Activated T-cell treated with anti-CD3 and anti-CD28 coated beads, Interleukin-2, amount 50 U/mL, for 72 hours (primary cell): ENCODE measurements at regions not wholly inside any gene's neighbourhood (a gene's known extent, or its start where the extent isn't known, plus 50 kb on each side); places are given as distances from the start of the nearest gene placed in this dataset.
"Not testable (repeated sequence)": the region's sequence is repeated elsewhere in the genome, so short reads cannot be mapped to it uniquely, and the experiment has no call there.

Experiments used
- ATAC-seq, 2 donors: fragments of 150-1000 bp; cut with Tn5 transposase; replicated peaks in 1 of 2; 2 replicates each; pipeline ENCODE4 v1.10.0; 2021; ENCODE audit warnings: moderate library complexity in 2 of 2, mild to moderate bottlenecking in 1 of 2
- DNase-seq, 2 donors: peaks; one replicate each; pipeline ENCODE4 v3.0.0; 2021 to 2022; ENCODE audit warnings: mixed read lengths in 1 of 2
- H3K27ac Mint-ChIP-seq: one replicate; pipeline ENCODE4 v1.8.0; 2022; ENCODE audit warnings: mild to moderate bottlenecking, moderate library complexity, mixed read lengths
- H3K27me3 Mint-ChIP-seq: one replicate; pipeline ENCODE4 v1.8.0; 2022; ENCODE audit warnings: low read depth, mixed read lengths
- H3K36me3 Mint-ChIP-seq, 2 donors: one replicate each; pipeline ENCODE4 v1.8.0; 2022; ENCODE audit warnings: mixed read lengths in 2 of 2, mild to moderate bottlenecking in 1 of 2; ENCODE audit not compliant: insufficient read depth in 2 of 2
- H3K4me1 Mint-ChIP-seq: one replicate; pipeline ENCODE4 v1.8.0; 2022; ENCODE audit warnings: low read depth, mixed read lengths
- H3K4me3 Mint-ChIP-seq, 2 donors: one replicate each; pipeline ENCODE4 v1.8.0; 2022; ENCODE audit warnings: mild to moderate bottlenecking in 2 of 2, mixed read lengths in 2 of 2, moderate library complexity in 2 of 2
- H3K9me3 Mint-ChIP-seq, 2 donors: one replicate each; pipeline ENCODE4 v1.8.0; 2022; ENCODE audit warnings: mixed read lengths in 2 of 2

- Mint-ChIP-seq H3K27ac (no peak overlapping the region), H3K4me1 (no peaks in the 10 kb centered on the region), H3K4me3 (no peak overlapping the region), H3K36me3 (no peaks in the 10 kb centered on the region), H3K27me3 (no peaks in the 10 kb centered on the region), H3K9me3 (no peaks in the 10 kb centered on the region)
- no peak for ATAC-seq
- DNase-seq = no peak
Measured at GRCh38 chr6:139708337-139709199, 334.1 kb upstream of the CITED2 start.

DNA sequence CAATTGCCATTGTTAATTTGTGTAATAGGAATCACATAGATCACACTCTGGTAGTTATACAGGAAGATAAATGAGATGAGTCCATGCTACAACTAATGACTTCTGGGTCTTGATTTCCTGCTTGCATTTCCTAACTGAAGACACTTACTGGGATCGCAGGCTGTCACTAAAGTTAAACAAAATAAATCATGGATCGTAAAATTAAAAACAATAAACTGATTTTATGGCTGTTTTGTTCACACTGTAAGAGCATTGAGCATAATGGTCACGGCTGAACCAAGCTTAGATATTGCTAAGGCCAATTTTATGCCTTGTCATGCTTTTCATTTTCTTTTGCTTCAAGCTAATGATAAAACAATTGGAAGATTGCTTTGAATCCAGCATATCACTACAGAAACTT lies 332.5 kb upstream of the CITED2 start:
- Mint-ChIP-seq H3K4me1 (no peaks in the 10 kb centered on the region), H3K27ac (no peak overlapping the region), H3K9me3 (no peaks in the 10 kb centered on the region), H3K4me3 (no peak overlapping the region), H3K27me3 (no peaks in the 10 kb centered on the region), H3K36me3 (no peaks in the 10 kb centered on the region)
- no peak for ATAC-seq
- DNase-seq = no peak

DNA sequence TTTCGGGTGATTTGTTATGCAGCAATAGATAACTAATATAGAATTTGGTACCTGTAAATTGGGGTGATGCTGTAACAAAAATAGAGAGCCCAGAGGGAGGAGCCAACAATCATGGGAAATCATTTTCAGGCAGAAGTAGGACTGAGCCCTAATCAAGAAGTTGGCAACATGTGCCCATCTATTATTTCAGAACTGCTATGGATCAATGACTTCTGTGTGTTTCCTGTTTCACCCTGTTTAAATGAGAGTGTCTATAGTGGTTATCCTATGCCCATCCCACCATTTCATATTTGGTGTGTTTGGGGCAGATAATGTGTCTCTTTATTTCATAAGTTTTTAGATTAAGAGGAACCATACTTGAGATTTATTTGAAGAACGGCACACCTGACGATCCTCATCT lies 330.8 kb upstream of the CITED2 start:
- Mint-ChIP-seq H3K9me3 (no peaks in the 10 kb centered on the region), H3K4me1 (no peaks in the 10 kb centered on the region), H3K27ac (no peak overlapping the region), H3K27me3 (no peaks in the 10 kb centered on the region), H3K4me3 (no peak overlapping the region), H3K36me3 (no peaks in the 10 kb centered on the region)
- no peak for ATAC-seq
- no peak for DNase-seq

DNA sequence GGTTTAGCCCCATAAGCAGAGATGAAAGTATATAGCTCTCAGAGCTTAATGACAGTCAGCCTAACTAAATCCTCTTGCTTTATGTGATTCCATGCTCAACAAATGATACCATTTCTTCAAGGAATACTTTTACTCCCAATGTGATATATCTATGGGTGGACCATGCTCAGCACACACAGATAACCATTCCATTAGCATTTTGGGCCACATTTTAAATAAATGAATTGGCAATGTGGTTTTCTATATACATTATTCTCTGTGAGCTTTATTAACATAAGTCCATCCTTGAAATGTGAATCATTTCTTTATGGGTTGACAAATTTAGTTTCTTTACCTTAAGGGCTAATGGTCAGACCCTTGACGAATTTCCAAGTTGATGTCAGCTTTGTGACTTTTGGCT lies 329.3 kb upstream of the CITED2 start:
- DNase-seq = no peak
- no peak overlapping the region for H3K27ac Mint-ChIP-seq
- no peaks in the 10 kb centered on the region for H3K9me3 Mint-ChIP-seq
- no peak for ATAC-seq
- H3K27me3 Mint-ChIP-seq = no peaks in the 10 kb centered on the region
- no peaks in the 10 kb centered on the region for H3K36me3 Mint-ChIP-seq
- H3K4me1 Mint-ChIP-seq = no peaks in the 10 kb centered on the region
- no peak overlapping the region for H3K4me3 Mint-ChIP-seq

GRCh38 chr6:139702706-139703105 lies 328.3 kb upstream of the CITED2 start:
- no peak overlapping the region for H3K27ac Mint-ChIP-seq
- no peaks in the 10 kb centered on the region for H3K36me3 Mint-ChIP-seq
- ATAC-seq (no peak), DNase-seq (no peak)
- no peak overlapping the region for H3K4me3 Mint-ChIP-seq
- H3K27me3 Mint-ChIP-seq = no peaks in the 10 kb centered on the region
- no peaks in the 10 kb centered on the region for H3K9me3 Mint-ChIP-seq
- no peaks in the 10 kb centered on the region for H3K4me1 Mint-ChIP-seq

GRCh38 chr6:139701695-139702094 lies 327.2 kb upstream of the CITED2 start:
- H3K4me1 Mint-ChIP-seq = no peaks in the 10 kb centered on the region
- no peak overlapping the region for H3K27ac Mint-ChIP-seq
- no peak for DNase-seq
- no peaks in the 10 kb centered on the region for H3K36me3 Mint-ChIP-seq
- no peaks in the 10 kb centered on the region for H3K9me3 Mint-ChIP-seq
- no peak overlapping the region for H3K4me3 Mint-ChIP-seq
- no peak for ATAC-seq
- no peaks in the 10 kb centered on the region for H3K27me3 Mint-ChIP-seq

- Mint-ChIP-seq H3K27me3 (no peaks in the 10 kb centered on the region), H3K9me3 (no peaks in the 10 kb centered on the region), H3K4me3 (no peak overlapping the region), H3K36me3 (no peaks in the 10 kb centered on the region), H3K4me1 (no peaks in the 10 kb centered on the region), H3K27ac (no peak overlapping the region)
- ATAC-seq = no peak
- DNase-seq = no peak
Measured at GRCh38 chr6:139701003-139701402, 326.6 kb upstream of the CITED2 start.

DNA sequence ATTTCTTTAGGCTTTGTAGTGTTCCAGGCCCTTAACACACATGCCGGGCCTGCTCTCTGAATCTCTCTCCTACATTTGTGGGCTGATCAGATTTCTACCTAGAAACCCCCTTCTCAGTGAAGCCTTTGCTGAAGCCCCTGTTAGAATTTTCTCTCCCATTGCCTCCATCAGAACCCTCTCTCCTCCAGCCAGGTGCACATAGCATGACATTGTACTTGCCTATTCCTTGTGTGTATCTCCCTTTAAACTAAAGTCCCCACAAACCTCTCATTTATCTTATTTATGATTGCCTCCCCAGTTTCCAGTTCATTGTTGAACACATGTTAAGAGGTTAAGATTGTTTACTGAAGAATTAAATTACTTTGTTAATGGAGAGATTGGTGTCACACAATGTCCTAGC lies 325.5 kb upstream of the CITED2 start:
- Mint-ChIP-seq H3K27me3 (no peaks in the 10 kb centered on the region), H3K4me3 (no peak overlapping the region), H3K4me1 (no peaks in the 10 kb centered on the region), H3K36me3 (no peaks in the 10 kb centered on the region), H3K9me3 (no peaks in the 10 kb centered on the region), H3K27ac (no peak overlapping the region)
- ATAC-seq (no peak), DNase-seq (no peak)

GRCh38 chr6:139699335-139699734 lies 324.9 kb upstream of the CITED2 start:
- H3K27me3 Mint-ChIP-seq = no peaks in the 10 kb centered on the region
- ATAC-seq = no peak
- no peaks in the 10 kb centered on the region for H3K36me3 Mint-ChIP-seq
- no peak for DNase-seq
- H3K9me3 Mint-ChIP-seq = no peaks in the 10 kb centered on the region
- no peak overlapping the region for H3K27ac Mint-ChIP-seq
- no peaks in the 10 kb centered on the region for H3K4me1 Mint-ChIP-seq
- H3K4me3 Mint-ChIP-seq = no peak overlapping the region

- Mint-ChIP-seq H3K36me3 (no peaks in the 10 kb centered on the region), H3K4me3 (no peak overlapping the region), H3K27ac (no peak overlapping the region), H3K9me3 (no peaks in the 10 kb centered on the region), H3K27me3 (no peaks in the 10 kb centered on the region), H3K4me1 (no peaks in the 10 kb centered on the region)
- ATAC-seq = no peak
- no peak for DNase-seq
Measured at GRCh38 chr6:139698526-139699176, 324.2 kb upstream of the CITED2 start.

DNA sequence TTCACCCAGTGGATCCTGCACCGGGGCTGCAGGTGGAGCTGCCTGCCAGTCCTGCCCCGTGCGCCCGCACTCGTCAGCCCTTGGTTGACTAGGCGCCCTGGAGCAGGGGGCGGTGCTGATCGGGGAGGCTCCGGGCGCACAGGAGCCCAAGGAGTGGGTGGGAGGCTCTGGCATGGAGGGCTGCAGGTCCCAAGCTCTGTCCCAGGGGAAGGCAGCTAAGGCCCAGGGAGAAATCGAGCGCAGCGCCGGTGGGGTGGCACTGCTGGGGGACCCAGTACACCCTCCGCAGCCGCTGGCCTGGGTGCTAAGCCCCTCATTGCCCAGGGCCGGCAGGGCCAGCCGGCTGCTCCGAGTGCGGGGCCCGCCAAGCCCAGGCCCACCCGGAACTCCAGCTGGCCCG lies 323.4 kb upstream of the CITED2 start:
- H3K27me3 Mint-ChIP-seq, H3K36me3 Mint-ChIP-seq, H3K4me1 Mint-ChIP-seq, DNase-seq, H3K9me3 Mint-ChIP-seq, H3K27ac Mint-ChIP-seq, ATAC-seq, H3K4me3 Mint-ChIP-seq: not testable (repeated sequence)

DNA sequence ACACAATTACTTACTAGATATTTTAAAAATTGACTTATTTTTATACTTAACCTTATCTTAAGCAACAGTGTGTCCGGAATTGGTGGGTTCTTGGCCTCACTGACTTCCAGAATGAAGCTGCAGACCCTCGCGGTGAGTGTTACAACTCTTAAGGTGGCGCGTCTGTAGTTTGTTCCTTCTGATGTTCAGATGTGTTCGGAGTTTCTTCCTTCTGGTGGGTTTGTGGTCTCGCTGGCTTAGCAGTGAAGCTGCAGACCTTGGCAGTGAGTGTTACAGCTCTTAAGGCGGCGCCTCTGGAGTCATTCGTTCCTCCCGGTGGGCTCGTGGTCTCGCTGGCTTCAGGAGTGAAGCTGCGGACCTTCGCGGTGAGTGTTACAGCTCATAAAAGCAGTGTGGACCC lies 322.5 kb upstream of the CITED2 start:
- H3K9me3 Mint-ChIP-seq, ATAC-seq, H3K27ac Mint-ChIP-seq, H3K4me1 Mint-ChIP-seq, H3K36me3 Mint-ChIP-seq: not testable (repeated sequence)
- peak in 1 of 2 donors; percentile 13 for DNase-seq
- Mint-ChIP-seq H3K27me3 (peaks cover 11% of the 10 kb centered on the region), H3K4me3 (peak overlapping the region; percentile 55 to 69)

DNA sequence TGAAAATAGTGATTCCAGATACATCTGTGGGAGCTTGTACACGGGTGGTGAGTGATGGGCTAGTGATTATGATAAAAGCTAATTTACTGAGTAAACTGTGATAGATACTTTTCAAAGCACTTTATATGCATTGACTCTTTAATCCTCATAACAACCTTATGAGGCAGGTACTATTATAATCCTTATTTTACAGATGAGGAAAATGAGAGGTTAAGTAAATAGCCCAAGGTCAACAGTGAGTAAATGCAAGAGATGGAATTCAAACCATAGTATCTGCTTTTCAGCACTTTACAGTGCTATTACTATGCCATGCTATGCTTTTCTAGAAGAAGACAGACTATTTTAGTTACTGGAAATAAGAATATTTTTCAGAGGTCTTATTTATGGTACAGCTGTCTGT lies 320.9 kb upstream of the CITED2 start:
- H3K27me3 Mint-ChIP-seq = peaks cover 11% of the 10 kb centered on the region

DNA sequence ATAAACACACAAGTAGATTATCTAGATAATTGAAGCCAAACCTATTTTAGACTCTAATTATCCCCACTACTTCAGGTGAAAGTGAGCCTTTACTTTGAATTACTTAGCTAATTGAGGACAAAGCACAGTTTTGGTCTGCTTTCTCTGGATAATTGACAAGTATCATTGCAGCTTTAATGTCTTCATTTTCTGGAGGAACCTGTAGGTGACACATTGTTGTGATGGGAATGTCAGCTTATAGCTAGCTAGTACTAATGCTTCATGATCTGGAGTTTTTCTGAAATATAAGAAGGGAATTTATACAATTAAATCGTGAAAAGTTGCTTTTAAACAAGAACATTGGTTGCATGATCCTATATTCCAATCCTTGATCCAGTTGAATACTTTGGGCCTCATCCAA lies 319.3 kb upstream of the CITED2 start:
- no peak overlapping the region for H3K4me3 Mint-ChIP-seq
- no peaks in the 10 kb centered on the region for H3K36me3 Mint-ChIP-seq
- H3K27me3 Mint-ChIP-seq = peaks cover 11% of the 10 kb centered on the region
- no peaks in the 10 kb centered on the region for H3K4me1 Mint-ChIP-seq
- no peak for DNase-seq
- ATAC-seq = no peak
- H3K9me3 Mint-ChIP-seq = no peaks in the 10 kb centered on the region
- no peak overlapping the region for H3K27ac Mint-ChIP-seq

More for the DNA sequence above, 320.9 kb upstream of the CITED2 start:
- Mint-ChIP-seq H3K27ac (no peak overlapping the region), H3K4me1 (no peaks in the 10 kb centered on the region), H3K4me3 (no peak overlapping the region), H3K36me3 (no peaks in the 10 kb centered on the region), H3K9me3 (no peaks in the 10 kb centered on the region)
- ATAC-seq (no peak), DNase-seq (no peak)
